Lung (tissue), 11 donors: ENCODE measurements at regions not wholly inside any gene's neighbourhood (a gene's known extent, or its start where the extent isn't known, plus 50 kb on each side); places are given as distances from the start of the nearest gene placed in this dataset.

Experiments used
- ATAC-seq: fragments of 200-7000 bp; cut with Tn5 transposase; one replicate; pipeline ENCODE4 v1.9.1; 2020; ENCODE audit warnings: moderate number of reproducible peaks; ENCODE audit not compliant: insufficient read depth, low FRiP score
- DNase-seq, 3 donors: peaks; one replicate each; pipeline ENCODE4 v3.0.0-alpha.2; 2013 to 2017
- H3K27ac ChIP-seq, 2 donors: one replicate each; pipeline ENCODE4 v1.5.1; 2013; ENCODE audit warnings: mild to moderate bottlenecking in 2 of 2, moderate library complexity in 2 of 2, control low read depth in 1 of 2, inconsistent platforms in 1 of 2, low read depth in 1 of 2, low read length in 1 of 2
- H3K27me3 ChIP-seq, 3 donors: one replicate each; pipeline ENCODE4 v1.5.1; 2013; ENCODE audit warnings: low read length in 2 of 3; ENCODE audit not compliant: control insufficient read depth in 3 of 3, insufficient read depth in 3 of 3
- H3K36me3 ChIP-seq, 4 donors: one replicate each; pipeline ENCODE4 v1.5.1; 2013; ENCODE audit warnings: low read length in 4 of 4, mild to moderate bottlenecking in 1 of 4, moderate library complexity in 1 of 4; ENCODE audit not compliant: control insufficient read depth in 4 of 4, insufficient read depth in 4 of 4
- H3K4me1 ChIP-seq, 5 donors: one replicate each; pipeline ENCODE4 v1.5.1; 2013; ENCODE audit warnings: low read length in 5 of 5, mild to moderate bottlenecking in 2 of 5, moderate library complexity in 1 of 5; ENCODE audit not compliant: control insufficient read depth in 5 of 5, insufficient read depth in 5 of 5
- H3K4me3 ChIP-seq: one replicate; pipeline ENCODE4 v1.5.1; 2013; ENCODE audit warnings: mild to moderate bottlenecking, control low read depth, moderate library complexity
- H3K9ac ChIP-seq, 2 donors: one replicate each; pipeline ENCODE4 v1.5.1; 2013; ENCODE audit warnings: low read length in 2 of 2, control low read depth in 1 of 2; ENCODE audit not compliant: insufficient read depth in 1 of 2
- H3K9me3 ChIP-seq, 4 donors: one replicate each; pipeline ENCODE4 v1.5.1; 2013; ENCODE audit warnings: low read length in 3 of 4, mild to moderate bottlenecking in 1 of 4, moderate library complexity in 1 of 4; ENCODE audit not compliant: control insufficient read depth in 4 of 4, insufficient read depth in 3 of 4
- CTCF ChIP-seq: IDR thresholded peaks from 2 replicates; pipeline ENCODE4 v1.5.1; 2012; ENCODE audit warnings: mild to moderate bottlenecking; ENCODE audit errors: control extremely low read depth, extremely low read depth
- WGBS, 2 donors: extraction: QIAGEN DNeasy Blood & Tissue Kit; methylation state at CpG; one replicate each; pipeline ENCODE4 v1.1.7; 2013; 5-methylcytosine and 5-hydroxymethylcytosine counted together
- donor health status: control.
- donor health status: control.
- donor health status: Bipolar disorder and iron deficiency.
- donor health status: healthy.
- donor health status: DM: yes; HTN: yes; CAD: no.

GRCh38 chr10:107706096-107706725 is 541.7 kb upstream of the SORCS1 start:
- Histone ChIP-seq H3K4me3 (no peak overlapping the region), H3K36me3 (no peaks in the 10 kb centered on the region), H3K9ac (no peak overlapping the region), H3K9me3 (no peaks in the 10 kb centered on the region), H3K27me3 (no peaks in the 10 kb centered on the region), H3K27ac (no peak overlapping the region), H3K4me1 (no peaks in the 10 kb centered on the region)
- WGBS, 2 donors, result 91 to 97% methylated on average over 1 of the region's 1 CpG
- no peak for TF ChIP-seq CTCF
- ATAC-seq (no peak), DNase-seq (no peak)

- no peaks in the 10 kb centered on the region for H3K4me1 ChIP-seq
- DNase-seq (no peak), ATAC-seq (no peak)
- no peaks in the 10 kb centered on the region for H3K27me3 ChIP-seq
- no peak overlapping the region for H3K27ac ChIP-seq
- no peaks in the 10 kb centered on the region for H3K36me3 ChIP-seq
- H3K9me3 ChIP-seq, result no peaks in the 10 kb centered on the region
- TF ChIP-seq CTCF, result no peak
- H3K4me3 ChIP-seq, result no peak overlapping the region
- no peak overlapping the region for H3K9ac ChIP-seq
Measured at GRCh38 chr10:107701943-107702342, 537.4 kb upstream of the SORCS1 start.

GRCh38 chr10:107692072-107692471 is 527.6 kb upstream of the SORCS1 start:
- Histone ChIP-seq H3K36me3 (no peaks in the 10 kb centered on the region), H3K9ac (no peak overlapping the region), H3K27me3 (no peaks in the 10 kb centered on the region), H3K4me1 (no peaks in the 10 kb centered on the region), H3K4me3 (no peak overlapping the region), H3K27ac (no peak overlapping the region), H3K9me3 (no peaks in the 10 kb centered on the region)
- DNase-seq (no peak), ATAC-seq (no peak)
- WGBS, 2 donors, result 79 to 84% methylated on average over 1 of the region's 1 CpG
- no peak for TF ChIP-seq CTCF

GRCh38 chr10:107689323-107689722 is 524.8 kb upstream of the SORCS1 start:
- Histone ChIP-seq H3K27ac (no peak overlapping the region), H3K36me3 (no peaks in the 10 kb centered on the region), H3K9me3 (no peaks in the 10 kb centered on the region), H3K4me1 (peaks cover 0 to 3% (median 0%) of the 10 kb centered on the region in 5 donors), H3K27me3 (no peaks in the 10 kb centered on the region), H3K9ac (no peak overlapping the region), H3K4me3 (no peak overlapping the region)
- peak in 1 of 3 donors; percentile 2 for DNase-seq
- no peak for ATAC-seq
- WGBS, 2 donors, result 12 to 59% methylated on average over 2 of the region's 2 CpGs
- TF ChIP-seq CTCF, result no peak
